Osteoblast (primary cell): ENCODE measurements at regions not wholly inside any gene's neighbourhood (a gene's known extent, or its start where the extent isn't known, plus 50 kb on each side); places are given as distances from the start of the nearest gene placed in this dataset.

Experiments used
- DNase-seq: peaks from one replicate; pipeline ENCODE4 v3.0.0; 2011; ENCODE audit warnings: low spot score, mixed read lengths; ENCODE audit not compliant: insufficient read length; ENCODE audit errors: missing footprints
- H2AFZ ChIP-seq: 2 replicates; pipeline ENCODE4 v1.6.0; 2011; ENCODE audit warnings: mild to moderate bottlenecking, low read length
- H3K27ac ChIP-seq: 2 replicates; pipeline ENCODE4 v1.5.1; 2011; ENCODE audit warnings: mild to moderate bottlenecking, low read depth, low read length, moderate library complexity
- H3K27me3 ChIP-seq: 2 replicates; pipeline ENCODE4 v1.6.0; 2012; ENCODE audit warnings: mild to moderate bottlenecking, control low read depth, inconsistent platforms, low read length, moderate library complexity; ENCODE audit not compliant: insufficient read depth
- H3K36me3 ChIP-seq: 2 replicates; pipeline ENCODE4 v1.5.1; 2011; ENCODE audit warnings: mild to moderate bottlenecking, low read length, control low read depth, moderate library complexity; ENCODE audit not compliant: insufficient read depth
- H3K4me1 ChIP-seq: 2 replicates; pipeline ENCODE4 v1.5.1; 2011; ENCODE audit warnings: mild to moderate bottlenecking, low read length, control low read depth, moderate library complexity; ENCODE audit not compliant: insufficient read depth
- H3K4me2 ChIP-seq: 2 replicates; pipeline ENCODE4 v1.6.0; 2011; ENCODE audit warnings: mild to moderate bottlenecking, low read length; ENCODE audit not compliant: insufficient read depth
- H3K4me3 ChIP-seq: fragments of 200-600 bp; sonication (generic); 3 replicates; pipeline ENCODE4 v1.5.1; 2012; ENCODE audit warnings: mild to moderate bottlenecking, low read length, inconsistent platforms; ENCODE audit not compliant: insufficient read depth
- H3K79me2 ChIP-seq: 2 replicates; pipeline ENCODE4 v1.6.0; 2012; ENCODE audit warnings: mild to moderate bottlenecking, low read length, control low read depth, inconsistent platforms; ENCODE audit not compliant: insufficient read depth
- H3K9me3 ChIP-seq: 2 replicates; pipeline ENCODE4 v1.5.1; 2011; ENCODE audit warnings: low read depth, low read length, control low read depth
- H4K20me1 ChIP-seq: 2 replicates; pipeline ENCODE4 v1.6.0; 2012; ENCODE audit warnings: mild to moderate bottlenecking, low read length, control low read depth; ENCODE audit not compliant: insufficient read depth
- CTCF ChIP-seq: IDR thresholded peaks from 2 replicates; pipeline ENCODE4 v1.5.1; 2011; ENCODE audit warnings: mild to moderate bottlenecking, low read depth, low read length, moderate library complexity; ENCODE audit errors: extremely low read depth

- no peak overlapping the region for H3K4me2 ChIP-seq
- no peaks in the 10 kb centered on the region for H3K36me3 ChIP-seq
- H3K4me1 ChIP-seq = no peaks in the 10 kb centered on the region
- no peak overlapping the region for H3K27ac ChIP-seq
- no peak overlapping the region for H2AFZ ChIP-seq
- DNase-seq = no peak
- H3K27me3 ChIP-seq = no peaks in the 10 kb centered on the region
- H3K4me3 ChIP-seq = no peak overlapping the region
- H4K20me1 ChIP-seq = no peaks in the 10 kb centered on the region
- no peaks in the 10 kb centered on the region for H3K79me2 ChIP-seq
- TF ChIP-seq CTCF = no peak
- H3K9me3 ChIP-seq = no peaks in the 10 kb centered on the region
Observed at GRCh38 chr4:117654079-117654478, 380.2 kb upstream of the NDST3 start.

GRCh38 chr4:117660668-117661067 lies 373.6 kb upstream of the NDST3 start:
- TF ChIP-seq CTCF = no peak

GRCh38 chr4:117661091-117662072 lies 372.9 kb upstream of the NDST3 start:
- Histone ChIP-seq H3K4me2 (no peak overlapping the region), H2AFZ (no peak overlapping the region), H3K36me3 (no peaks in the 10 kb centered on the region), H3K27ac (no peak overlapping the region), H3K4me3 (no peak overlapping the region), H4K20me1 (no peaks in the 10 kb centered on the region), H3K9me3 (no peaks in the 10 kb centered on the region), H3K27me3 (no peaks in the 10 kb centered on the region), H3K79me2 (no peaks in the 10 kb centered on the region), H3K4me1 (no peaks in the 10 kb centered on the region)
- no peak for DNase-seq
- TF ChIP-seq CTCF = no peak

More at GRCh38 chr4:117660668-117661067, 373.6 kb upstream of the NDST3 start:
- no peak overlapping the region for H2AFZ ChIP-seq
- DNase-seq = no peak
- H3K36me3 ChIP-seq = no peaks in the 10 kb centered on the region
- H4K20me1 ChIP-seq = no peaks in the 10 kb centered on the region
- no peak overlapping the region for H3K4me2 ChIP-seq
- no peaks in the 10 kb centered on the region for H3K4me1 ChIP-seq
- H3K9me3 ChIP-seq = no peaks in the 10 kb centered on the region
- no peaks in the 10 kb centered on the region for H3K79me2 ChIP-seq
- no peak overlapping the region for H3K27ac ChIP-seq
- no peaks in the 10 kb centered on the region for H3K27me3 ChIP-seq
- H3K4me3 ChIP-seq = no peak overlapping the region

- no peak overlapping the region for H3K4me3 ChIP-seq
- H3K27me3 ChIP-seq = no peaks in the 10 kb centered on the region
- H4K20me1 ChIP-seq = no peaks in the 10 kb centered on the region
- no peaks in the 10 kb centered on the region for H3K36me3 ChIP-seq
- TF ChIP-seq CTCF = no peak
- no peak overlapping the region for H3K27ac ChIP-seq
- no peaks in the 10 kb centered on the region for H3K4me1 ChIP-seq
- DNase-seq = no peak
- H2AFZ ChIP-seq = no peak overlapping the region
- H3K4me2 ChIP-seq = no peak overlapping the region
- H3K9me3 ChIP-seq = no peaks in the 10 kb centered on the region
- no peaks in the 10 kb centered on the region for H3K79me2 ChIP-seq
Observed at GRCh38 chr4:117664706-117665444, 369.4 kb upstream of the NDST3 start.
